GM12878 (cell line): ENCODE measurements at regions not wholly inside any gene's neighbourhood (a gene's known extent, or its start where the extent isn't known, plus 50 kb on each side); places are given as distances from the start of the nearest gene placed in this dataset.

ENCODE experiments used
- ATAC-seq: fragments of 200-7000 bp; cut with Tn5 transposase; 3 replicates; pipeline ENCODE4 v1.9.1; 2020; ENCODE audit warnings: mild to moderate bottlenecking, moderate library complexity
- BruUV-seq: library from RNA; stranded (reverse); fragments of 400-500 nt; replicated peaks from 2 replicates; lab custom pipeline; 2021; lab: Mats Ljungman, UMichigan
- CTCF ChIA-PET: fragments of 300-600 bp; sonication (Branson Sonifier 250); formaldehyde crosslinking; extraction: SDS; loops from one replicate; lab custom pipeline; 2021; ENCODE audit warnings: inconsistent platforms; lab: Yijun Ruan, JAX
- POLR2A ChIA-PET: fragments of 350-600 bp; formaldehyde crosslinking; extraction: SDS; loops from one replicate; lab custom pipeline; 2021; ENCODE audit warnings: inconsistent platforms; lab: Charles Lee
- RAD21 ChIA-PET: fragments of 300-600 bp; sonication (Branson Sonifier 250); formaldehyde crosslinking; loops from one replicate; lab custom pipeline; 2023; ENCODE audit warnings: antibody characterized with exemption; ENCODE audit not compliant: unreplicated experiment; lab: Charles Lee
- SMC1A ChIA-PET: fragments of 300-600 bp; sonication (Branson Sonifier 250); formaldehyde crosslinking; loops from one replicate; lab custom pipeline; 2023; ENCODE audit not compliant: unreplicated experiment, uncharacterized antibody; lab: Charles Lee
- DNase-seq: peaks from one replicate; pipeline ENCODE4 v3.0.0-alpha.2; 2011; ENCODE audit warnings: low read depth, low spot score
- FAIRE-seq: peaks from 3 replicates; lab custom pipeline; 2011; peaks lifted over from hg19 to GRCh38; lab: Jason Lieb, UNC
- H2AFZ ChIP-seq: 2 replicates; pipeline ENCODE4 v1.6.0; 2011; ENCODE audit warnings: low read depth, low read length, control low read depth; ENCODE audit not compliant: control insufficient read depth
- H3K27ac ChIP-seq: 2 replicates; pipeline ENCODE4 v1.5.1; 2011; ENCODE audit warnings: control low read depth; ENCODE audit not compliant: control insufficient read depth, insufficient read depth
- H3K27me3 ChIP-seq, 2 experiments: replicated peaks in 1 of 2; 2 replicates each; pipeline versions ENCODE4 v1.6.0 to v1.6.1; 2011; ENCODE audit warnings: low read length in 1 of 2; ENCODE audit not compliant: control insufficient read depth in 2 of 2, insufficient read depth in 2 of 2
- H3K36me3 ChIP-seq, 2 experiments: 2 replicates each; pipeline ENCODE4 v1.5.1; 2011; ENCODE audit warnings: low read length in 1 of 2; ENCODE audit not compliant: control insufficient read depth in 2 of 2, insufficient read depth in 2 of 2
- H3K4me1 ChIP-seq: 2 replicates; pipeline ENCODE4 v1.6.1; 2011; ENCODE audit warnings: mild to moderate bottlenecking, low read length, moderate library complexity, mixed read lengths; ENCODE audit not compliant: control insufficient read depth, insufficient read depth
- H3K4me2 ChIP-seq: 2 replicates; pipeline ENCODE4 v1.6.0; 2011; ENCODE audit warnings: control low read depth; ENCODE audit not compliant: control insufficient read depth, insufficient read depth
- H3K4me3 ChIP-seq: fragments of 200-600 bp; sonication (generic); 2 replicates; pipeline ENCODE4 v1.5.1; 2016
- H3K79me2 ChIP-seq: 2 replicates; pipeline ENCODE4 v1.6.0; 2011; ENCODE audit warnings: low read length; ENCODE audit not compliant: control insufficient read depth, insufficient read depth
- H3K9ac ChIP-seq: 2 replicates; pipeline ENCODE4 v1.8.0; 2011; ENCODE audit warnings: low read length, control low read depth, mixed read lengths; ENCODE audit not compliant: control insufficient read depth, insufficient read depth
- H3K9me3 ChIP-seq: replicated peaks from 3 replicates; pipeline ENCODE4 v1.5.1; 2011; ENCODE audit warnings: mild to moderate bottlenecking, low read length; ENCODE audit not compliant: control insufficient read depth, insufficient read depth
- H4K20me1 ChIP-seq: 2 replicates; pipeline ENCODE4 v1.6.0; 2011; ENCODE audit not compliant: control insufficient read depth, insufficient read depth
- ATF2 ChIP-seq: IDR thresholded peaks from 2 replicates; pipeline ENCODE4 v1.6.1; 2012; ENCODE audit warnings: low read length, inconsistent platforms
- DPF2 ChIP-seq: fragments of 450-650 bp; IDR thresholded peaks from 2 replicates; pipeline ENCODE4 v1.6.1; 2017; ENCODE audit warnings: mild to moderate bottlenecking
- FOS ChIP-seq: IDR thresholded peaks from 3 replicates; pipeline ENCODE4 v1.6.1; 2011; ENCODE audit warnings: borderline replicate concordance; ENCODE audit not compliant: insufficient read length; ENCODE audit errors: extremely low read depth
- HDAC2 ChIP-seq: fragments of 200-600 bp; sonication (generic); IDR thresholded peaks from 2 replicates; pipeline ENCODE4 v1.6.1; 2017
- MEF2B ChIP-seq: fragments of 450-650 bp; IDR thresholded peaks from 2 replicates; pipeline ENCODE4 v1.6.1; 2018; ENCODE audit warnings: mild to moderate bottlenecking, moderate library complexity; ENCODE audit not compliant: partially characterized antibody, poor library complexity, severe bottlenecking
- MTA2 ChIP-seq: fragments of 450-650 bp; IDR thresholded peaks from 2 replicates; pipeline ENCODE4 v1.6.1; 2016; ENCODE audit warnings: low read depth, mild to moderate bottlenecking, moderate library complexity
- USF1 ChIP-seq: IDR thresholded peaks from 2 replicates; pipeline ENCODE4 v1.6.1; 2011; ENCODE audit warnings: borderline replicate concordance, low read depth, mild to moderate bottlenecking, moderate library complexity, mixed read lengths, low read length; ENCODE audit not compliant: insufficient read depth; ENCODE audit errors: extremely low read length
- YBX1 ChIP-seq: fragments of 450-650 bp; IDR thresholded peaks from 2 replicates; pipeline ENCODE4 v1.6.1; 2016; ENCODE audit warnings: antibody characterized with exemption
- ZBTB11 ChIP-seq: fragments of 450-650 bp; formaldehyde crosslinking; IDR thresholded peaks from 2 replicates; pipeline ENCODE4 v1.5.0; 2022; ENCODE audit warnings: mild to moderate bottlenecking, missing genetic modification characterization
- ZNF622 ChIP-seq: fragments of 450-650 bp; IDR thresholded peaks from 2 replicates; pipeline ENCODE4 v1.6.1; 2017; ENCODE audit warnings: mild to moderate bottlenecking, inconsistent platforms
- ZZZ3 ChIP-seq: IDR thresholded peaks from 2 replicates; pipeline ENCODE4 v1.6.1; 2011; ENCODE audit warnings: low read depth; ENCODE audit not compliant: control insufficient read depth, insufficient read length
- WGBS: methylation state at CpG from one replicate; pipeline ENCODE4 v1.1.6; 2016; ENCODE audit warnings: low lambda C conversion rate; ENCODE audit not compliant: insufficient replicate concordance, insufficient coverage; ENCODE audit errors: missing lambda C conversion rate; 5-methylcytosine and 5-hydroxymethylcytosine counted together
- in situ Hi-C: fragments of 300-500 bp; cut with MboI; formaldehyde crosslinking; loops from 9 replicates; pipeline ENCODE4 v1.14.3; 2018; ENCODE audit warnings: mixed read lengths
- intact Hi-C: fragments of 100-400 bp; cut with micrococcal nuclease; formaldehyde crosslinking; loops from one replicate; pipeline ENCODE4 v1.14.2; 2022; ENCODE audit not compliant: unreplicated experiment

- no peak overlapping the region for H3K4me2 ChIP-seq
- intact Hi-C loops (no loop called here), in situ Hi-C loops (no loop called here)
- H4K20me1 ChIP-seq = no peaks in the 10 kb centered on the region
- H3K36me3 ChIP-seq = no peaks in the 10 kb centered on the region
- no peaks in the 10 kb centered on the region for H3K79me2 ChIP-seq
- CTCF ChIA-PET = no interaction called here
- RAD21 ChIA-PET = no interaction called here
- H2AFZ ChIP-seq = no peak overlapping the region
- TF ChIP-seq DPF2 (no peak), FOS (no peak), ATF2 (no peak), ZBTB11 (CRISPR knock-in tag) (no peak), ZZZ3 (no peak), MEF2B (no peak), HDAC2 (no peak), USF1 (no peak), MTA2 (no peak), YBX1 (no peak), ZNF622 (no peak)
- no peak overlapping the region for H3K9ac ChIP-seq
- H3K9me3 ChIP-seq = no peaks in the 10 kb centered on the region
- H3K27ac ChIP-seq = no peak overlapping the region
- no peaks in the 10 kb centered on the region for H3K4me1 ChIP-seq
- FAIRE-seq = no peak
- 46% methylated on average over 2 of the region's 2 CpGs for WGBS
- SMC1A ChIA-PET = no interaction called here
- no peak for DNase-seq
- H3K27me3 ChIP-seq = no peaks in the 10 kb centered on the region
- POLR2A ChIA-PET = no interaction called here
- ATAC-seq = no peak
- no peak overlapping the region for H3K4me3 ChIP-seq
- BruUV-seq = no TSS peak
These were observed 702.9 kb downstream of the BRINP3 start for GRCh38 chr1:189774721-189775287.
